ENCODE measurements at regions not wholly inside any gene's neighbourhood (a gene's known extent, or its start where the extent isn't known, plus 50 kb on each side); places are given as distances from the start of the nearest gene placed in this dataset.

GRCh38 chr16:86872833-86873232 is 294.5 kb downstream of the FOXL1 start:
- WGBS (ENCODE audit: insufficient coverage), result 94% methylated on average over 8 of the region's 8 CpGs
- no peaks in the 10 kb centered on the region for H3K36me3 ChIP-seq (ENCODE audit: control insufficient read depth, insufficient read depth, low read length)
- intact Hi-C loops (cut with micrococcal nuclease), result no loop called here
- Mint-ChIP-seq H3K9me3 (no peaks in the 10 kb centered on the region), H3K27me3 (ENCODE audit: low read depth in 2 of 2) (peaks cover 15 to 24% of the 10 kb centered on the region in 2 donors), H3K4me1 (no peaks in the 10 kb centered on the region), H3K4me3 (no peak overlapping the region), H3K36me3 (no peaks in the 10 kb centered on the region), H3K27ac (no peak overlapping the region)
- no peak overlapping the region for H3K4me3 ChIP-seq (ENCODE audit: low read length)
- H3K27me3 ChIP-seq (ENCODE audit: control insufficient read depth, insufficient read depth, low read length), result no peaks in the 10 kb centered on the region
- DNase-seq (no peak), ATAC-seq (no peak)
- H3K9me3 ChIP-seq (ENCODE audit: control insufficient read depth, insufficient read depth, low read length), result no peaks in the 10 kb centered on the region
- no peaks in the 10 kb centered on the region for H3K4me1 ChIP-seq (ENCODE audit: control insufficient read depth, insufficient read depth, low read length)
- no peak overlapping the region for H3K27ac ChIP-seq (ENCODE audit: low read length)
- no peak for TF ChIP-seq CTCF (IDR thresholded peaks at IDR 0.05)

GRCh38 chr16:86874141-86874540 is 295.8 kb downstream of the FOXL1 start:
- ATAC-seq (peak in 2 of 3 donors; percentile 60 to 74), DNase-seq (peak; percentile 26)
- Mint-ChIP-seq H3K9me3 (no peaks in the 10 kb centered on the region), H3K27ac (no peak overlapping the region), H3K27me3 (ENCODE audit: low read depth in 2 of 2) (peaks cover 23 to 35% of the 10 kb centered on the region in 2 donors), H3K4me1 (no peaks in the 10 kb centered on the region), H3K4me3 (no peak overlapping the region), H3K36me3 (no peaks in the 10 kb centered on the region)
- H3K27me3 ChIP-seq (ENCODE audit: control insufficient read depth, insufficient read depth, low read length), result peaks cover 6% of the 10 kb centered on the region
- H3K36me3 ChIP-seq (ENCODE audit: control insufficient read depth, insufficient read depth, low read length), result no peaks in the 10 kb centered on the region
- no peaks in the 10 kb centered on the region for H3K9me3 ChIP-seq (ENCODE audit: control insufficient read depth, insufficient read depth, low read length)
- no peak overlapping the region for H3K27ac ChIP-seq (ENCODE audit: low read length)
- no peak overlapping the region for H3K4me3 ChIP-seq (ENCODE audit: low read length)
- peak; percentile 58 for TF ChIP-seq CTCF (IDR thresholded peaks at IDR 0.05)
- intact Hi-C loops (cut with micrococcal nuclease), result loop anchor here (1.0 kb wide), 1 partner anchor 310 kb away; no protein-coding TSS in a partner anchor
- H3K4me1 ChIP-seq (ENCODE audit: control insufficient read depth, insufficient read depth, low read length), result no peaks in the 10 kb centered on the region
- 70% methylated on average over 2 of the region's 2 CpGs for WGBS (ENCODE audit: insufficient coverage)

- Mint-ChIP-seq H3K9me3 (no peaks in the 10 kb centered on the region), H3K4me3 (no peak overlapping the region), H3K36me3 (no peaks in the 10 kb centered on the region), H3K27ac (no peak overlapping the region), H3K27me3 (ENCODE audit: low read depth in 2 of 2) (peaks cover 38 to 51% of the 10 kb centered on the region in 2 donors), H3K4me1 (no peaks in the 10 kb centered on the region)
- no peaks in the 10 kb centered on the region for H3K36me3 ChIP-seq (ENCODE audit: control insufficient read depth, insufficient read depth, low read length)
- H3K27me3 ChIP-seq (ENCODE audit: control insufficient read depth, insufficient read depth, low read length), result peaks cover 13% of the 10 kb centered on the region
- ATAC-seq (no peak), DNase-seq (no peak)
- 84% methylated on average over 10 of the region's 10 CpGs for WGBS (ENCODE audit: insufficient coverage)
- H3K4me3 ChIP-seq (ENCODE audit: low read length), result no peak overlapping the region
- no peaks in the 10 kb centered on the region for H3K9me3 ChIP-seq (ENCODE audit: control insufficient read depth, insufficient read depth, low read length)
- no peaks in the 10 kb centered on the region for H3K4me1 ChIP-seq (ENCODE audit: control insufficient read depth, insufficient read depth, low read length)
- no peak overlapping the region for H3K27ac ChIP-seq (ENCODE audit: low read length)
- intact Hi-C loops (cut with micrococcal nuclease), result no loop called here
- no peak for TF ChIP-seq CTCF (IDR thresholded peaks at IDR 0.05)
These were observed 298.1 kb downstream of the FOXL1 start for GRCh38 chr16:86876499-86876898.

GRCh38 chr16:86877108-86877507 is 298.8 kb downstream of the FOXL1 start:
- H3K4me1 Mint-ChIP-seq, result no peaks in the 10 kb centered on the region
- H3K27ac Mint-ChIP-seq, result no peak overlapping the region
- H3K27me3 Mint-ChIP-seq (ENCODE audit: low read depth in 2 of 2), result peaks cover 38 to 51% of the 10 kb centered on the region in 2 donors
- H3K36me3 Mint-ChIP-seq, result no peaks in the 10 kb centered on the region
- ATAC-seq, result no peak
- no peaks in the 10 kb centered on the region for H3K9me3 Mint-ChIP-seq
- H3K4me1 ChIP-seq (ENCODE audit: control insufficient read depth, insufficient read depth, low read length), result no peaks in the 10 kb centered on the region
- no peak for TF ChIP-seq CTCF (IDR thresholded peaks at IDR 0.05)
- no peaks in the 10 kb centered on the region for H3K36me3 ChIP-seq (ENCODE audit: control insufficient read depth, insufficient read depth, low read length)
- no peaks in the 10 kb centered on the region for H3K9me3 ChIP-seq (ENCODE audit: control insufficient read depth, insufficient read depth, low read length)
- no peak overlapping the region for H3K27ac ChIP-seq (ENCODE audit: low read length)
- 90% methylated on average over 9 of the region's 10 CpGs for WGBS (ENCODE audit: insufficient coverage)
- intact Hi-C loops (cut with micrococcal nuclease), result no loop called here
- DNase-seq, result no peak
- H3K4me3 Mint-ChIP-seq, result no peak overlapping the region
- H3K27me3 ChIP-seq (ENCODE audit: control insufficient read depth, insufficient read depth, low read length), result peaks cover 13% of the 10 kb centered on the region
- no peak overlapping the region for H3K4me3 ChIP-seq (ENCODE audit: low read length)

All from natural killer cell (primary cell).